ENCODE measurements at regions not wholly inside any gene's neighbourhood (a gene's known extent, or its start where the extent isn't known, plus 50 kb on each side); places are given as distances from the start of the nearest gene placed in this dataset.

GRCh38 chr3:72290859-72291638 is 506.1 kb upstream of the PROK2 start:
- H4K91ac ChIP-seq (replicated peaks; ENCODE audit: insufficient read length, low read length) = no peak overlapping the region
- DNase-seq (ENCODE audit: low read depth in 1 of 2, low spot score in 2 of 2) (no peak), FAIRE-seq (no peak)
- H3K4me2 ChIP-seq (ENCODE audit: insufficient read depth in 1 of 2, low read depth in 2 of 2, low read length in 2 of 2) = no peak overlapping the region
- H3K36me3 ChIP-seq (ENCODE audit: control insufficient read depth in 2 of 4, insufficient read depth in 4 of 4, low read length in 3 of 4) = no peaks in the 10 kb centered on the region
- peak overlapping the region; percentile 51; the same call in 1 of the 2 replicates for H4K8ac ChIP-seq (ENCODE audit: extremely low read depth, insufficient read depth, low read length)
- H2AFZ ChIP-seq (ENCODE audit: low read length) = peak overlapping the region; percentile 16; the same call in 1 of the 2 replicates
- H2BK20ac ChIP-seq (ENCODE audit: low read length) = no peak overlapping the region
- 85% methylated on average over 10 of the region's 10 CpGs; no CpG with 5 or more reads in 1 of the 2 experiments for WGBS, 2 experiments (ENCODE audit: extremely low coverage in 1 of 2, insufficient coverage in 1 of 2, insufficient read length in 1 of 2, insufficient replicate concordance in 2 of 2, low coverage in 1 of 2, low lambda C conversion rate in 2 of 2, missing lambda C conversion rate in 1 of 2)
- no peak overlapping the region for H3K4ac ChIP-seq (replicated peaks; ENCODE audit: insufficient read length, low read depth, low read length)
- H3K23me2 ChIP-seq (ENCODE audit: low read depth, low read length) = no peaks in the 10 kb centered on the region
- no peaks in the 10 kb centered on the region for H3K79me2 ChIP-seq (ENCODE audit: control insufficient read depth in 1 of 2, insufficient read depth in 2 of 2, low read length in 2 of 2)
- no peak overlapping the region for H3K9ac ChIP-seq (replicated peaks in 1 of 4; ENCODE audit: extremely low read depth in 1 of 4, low read depth in 3 of 4, low read length in 3 of 4)
- H3K14ac ChIP-seq (ENCODE audit: insufficient read length) = no peak overlapping the region
- no peak overlapping the region for H4K5ac ChIP-seq (ENCODE audit: insufficient read length, low read depth, low read length)
- no peak overlapping the region for H3K4me3 ChIP-seq (ENCODE audit: extremely low read depth in 1 of 4, insufficient read depth in 2 of 4, low read depth in 3 of 4, low read length in 4 of 4)
- ChIA-PET POLR2A (ENCODE audit: partially characterized antibody) (interaction anchor here (0.8 kb wide), 1 partner anchor 13 kb away, joined by 3 read pairs; no protein-coding TSS in a partner anchor), CTCF (ENCODE audit: partially characterized antibody) (interaction anchor here (0.6 to 1.5 kb wide), 3 partner anchors 16 to 373 kb away, joined by 3 read pairs; no protein-coding TSS in a partner anchor)
- H2BK5ac ChIP-seq (ENCODE audit: low read depth, low read length) = no peak overlapping the region
- no peak overlapping the region for H3K27ac ChIP-seq (ENCODE audit: low read depth, low read length)
- H4K20me1 ChIP-seq (replicated peaks in 1 of 2; ENCODE audit: control insufficient read depth in 1 of 2, insufficient read depth in 2 of 2, low read length in 2 of 2) = no peaks in the 10 kb centered on the region
- no peak overlapping the region for H2BK120ac ChIP-seq (replicated peaks; ENCODE audit: low read depth, low read length)
- no peak overlapping the region for H2BK12ac ChIP-seq (ENCODE audit: low read depth, low read length)
- H2AK5ac ChIP-seq (ENCODE audit: low read depth, low read length) = no peak overlapping the region
- H3K9me3 ChIP-seq (ENCODE audit: insufficient read depth in 2 of 2, low read depth in 1 of 2, low read length in 1 of 2) = no peaks in the 10 kb centered on the region
- H2BK15ac ChIP-seq (ENCODE audit: low read length) = no peak overlapping the region
- H3K18ac ChIP-seq (ENCODE audit: extremely low read depth, low read length) = no peak overlapping the region
- no peaks in the 10 kb centered on the region; the same call in 1 of the 2 replicates for H3K79me1 ChIP-seq (ENCODE audit: low read depth, low read length)
- no peak overlapping the region for H3K56ac ChIP-seq (replicated peaks; ENCODE audit: insufficient read length, low read depth, low read length)
- H3K27me3 ChIP-seq (replicated peaks in 1 of 4; ENCODE audit: control insufficient read depth in 3 of 4, extremely low read depth in 1 of 4, insufficient read depth in 3 of 4, low read length in 3 of 4) = 0 out of 7 replicates have a peak, but pooled peaks cover 0 to 3% (median 0%) of the 10 kb centered on the region in 4 experiments
- peaks cover 0 to 4% (median 0%) of the 10 kb centered on the region in 4 experiments; a peak in 2 of 7 replicates for H3K4me1 ChIP-seq (replicated peaks in 1 of 4; ENCODE audit: control insufficient read depth in 3 of 4, insufficient read depth in 4 of 4, low read length in 3 of 4)
- no peak overlapping the region for H3K23ac ChIP-seq (ENCODE audit: insufficient read length)
- TF ChIP-seq KDM4A (IDR thresholded peaks at IDR 0.05; ENCODE audit: low read depth, low read length, severe bottlenecking) = no peak
- no peak for TF ChIP-seq EP300 (IDR thresholded peaks at IDR 0.05; ENCODE audit: borderline replicate concordance in 1 of 2, low read depth in 2 of 2, low read length in 2 of 2)
- no peak for TF ChIP-seq E2F6 (IDR thresholded peaks at IDR 0.05)
- no peak for TF ChIP-seq ATF2 (IDR thresholded peaks at IDR 0.05; ENCODE audit: low read length)
- no peak for TF ChIP-seq SP2 (IDR thresholded peaks at IDR 0.05; ENCODE audit: low read length)
- TF ChIP-seq GABPA (IDR thresholded peaks at IDR 0.05; ENCODE audit: borderline replicate concordance, insufficient read depth, low read length) = no peak
- TF ChIP-seq CBX8 (IDR thresholded peaks at IDR 0.05; ENCODE audit: borderline replicate concordance, low read depth, low read length) = no peak
- no peak for TF ChIP-seq BRCA1 (IDR thresholded peaks at IDR 0.05; ENCODE audit: low read depth, low read length)
- TF ChIP-seq TCF12 (IDR thresholded peaks at IDR 0.05; ENCODE audit: low read depth, low read length) = no peak

Measured in H1 (cell line).